Ovary (tissue), 3 donors: ENCODE measurements at regions not wholly inside any gene's neighbourhood (a gene's known extent, or its start where the extent isn't known, plus 50 kb on each side); places are given as distances from the start of the nearest gene placed in this dataset.

Experiments used
- EP300 ChIP-seq: sonication (generic); formaldehyde crosslinking; IDR thresholded peaks from one replicate; pipeline ENCODE4 v1.6.1; 2017; ENCODE audit warnings: antibody characterized with exemption
- POLR2A ChIP-seq: fragments of 450-650 bp; IDR thresholded peaks from one replicate; pipeline ENCODE4 v1.6.1; 2017; ENCODE audit warnings: antibody characterized with exemption, mild to moderate bottlenecking, moderate library complexity
- TF ChIP-seq, protein P1 (sequence below), 3 donors: fragments of 450-650 bp in 2 of 3; fragments of 200-600 bp in 1 of 3; IDR thresholded peaks; one replicate each; pipeline versions ENCODE4 v1.5.1 to v1.8.0; 2016 to 2022; ENCODE audit warnings: antibody characterized with exemption in 3 of 3, mild to moderate bottlenecking in 1 of 3
- donor health status: DM: no; HTN: no; CAD: no.

DNA sequence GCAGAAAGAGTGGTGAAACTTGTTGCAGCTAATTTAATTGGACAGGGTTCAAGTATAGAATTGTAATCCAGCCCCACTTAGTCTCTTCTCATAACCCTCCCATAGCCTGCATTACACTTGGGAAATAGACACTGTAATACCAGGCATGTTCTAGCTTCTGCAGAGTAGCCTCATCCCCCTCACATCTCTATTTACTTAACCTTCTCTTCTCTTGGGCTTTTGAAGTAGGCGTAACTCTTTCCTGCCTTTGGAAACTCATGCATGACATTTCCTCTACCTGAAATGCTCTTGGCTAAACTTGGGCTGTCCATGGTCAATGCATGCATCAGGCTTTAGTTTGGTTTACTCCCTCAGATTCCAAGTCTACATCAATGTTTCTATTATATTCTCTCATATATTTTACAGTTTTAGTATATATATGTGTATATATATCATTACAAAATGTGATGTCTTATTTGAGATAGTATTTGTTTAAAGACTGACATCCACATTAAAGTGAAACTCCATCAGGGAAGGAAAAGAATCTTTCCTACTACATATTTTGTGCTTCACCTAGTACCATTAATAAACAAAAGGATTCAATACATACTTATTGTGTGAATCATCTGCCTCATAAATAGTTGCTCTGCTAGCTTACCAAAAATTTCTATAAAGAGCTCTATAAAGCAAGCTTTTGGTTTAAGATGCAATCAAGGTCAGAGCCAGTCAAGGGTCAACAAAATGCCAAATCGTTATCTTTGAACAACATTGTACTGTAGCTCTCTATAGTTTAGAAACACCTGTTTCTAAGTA lies 1158.0 kb downstream of the MAT2B start:
- TF ChIP-seq, protein P1, sequence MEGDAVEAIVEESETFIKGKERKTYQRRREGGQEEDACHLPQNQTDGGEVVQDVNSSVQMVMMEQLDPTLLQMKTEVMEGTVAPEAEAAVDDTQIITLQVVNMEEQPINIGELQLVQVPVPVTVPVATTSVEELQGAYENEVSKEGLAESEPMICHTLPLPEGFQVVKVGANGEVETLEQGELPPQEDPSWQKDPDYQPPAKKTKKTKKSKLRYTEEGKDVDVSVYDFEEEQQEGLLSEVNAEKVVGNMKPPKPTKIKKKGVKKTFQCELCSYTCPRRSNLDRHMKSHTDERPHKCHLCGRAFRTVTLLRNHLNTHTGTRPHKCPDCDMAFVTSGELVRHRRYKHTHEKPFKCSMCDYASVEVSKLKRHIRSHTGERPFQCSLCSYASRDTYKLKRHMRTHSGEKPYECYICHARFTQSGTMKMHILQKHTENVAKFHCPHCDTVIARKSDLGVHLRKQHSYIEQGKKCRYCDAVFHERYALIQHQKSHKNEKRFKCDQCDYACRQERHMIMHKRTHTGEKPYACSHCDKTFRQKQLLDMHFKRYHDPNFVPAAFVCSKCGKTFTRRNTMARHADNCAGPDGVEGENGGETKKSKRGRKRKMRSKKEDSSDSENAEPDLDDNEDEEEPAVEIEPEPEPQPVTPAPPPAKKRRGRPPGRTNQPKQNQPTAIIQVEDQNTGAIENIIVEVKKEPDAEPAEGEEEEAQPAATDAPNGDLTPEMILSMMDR (IDR thresholded peaks at IDR 0.05) = no peak
- no peak for TF ChIP-seq POLR2A
- no peak for TF ChIP-seq EP300
